ENCODE measurements at regions not wholly inside any gene's neighbourhood (a gene's known extent, or its start where the extent isn't known, plus 50 kb on each side); places are given as distances from the start of the nearest gene placed in this dataset.

- Histone ChIP-seq H3K27me3 (ENCODE audit: control insufficient read depth, insufficient read depth, low read length) (no peaks in the 10 kb centered on the region), H3K4me3 (ENCODE audit: low read depth, low read length) (no peak overlapping the region), H3K36me3 (ENCODE audit: control insufficient read depth, insufficient read depth, low read length) (peaks cover 19% of the 10 kb centered on the region)
- TF ChIP-seq CTCF (IDR thresholded peaks at IDR 0.05; ENCODE audit: insufficient read depth, low read length, severe bottlenecking), result no peak
- peak; percentile 25 for DNase-seq (ENCODE audit: low read depth)
- FAIRE-seq, result no peak
Measured at GRCh38 chr5:168207450-168208029, 83.9 kb upstream of the WWC1 start.

- no peak for TF ChIP-seq CTCF (IDR thresholded peaks at IDR 0.05; ENCODE audit: insufficient read depth, low read length, severe bottlenecking)
- Histone ChIP-seq H3K4me3 (ENCODE audit: low read depth, low read length) (no peak overlapping the region), H3K36me3 (ENCODE audit: control insufficient read depth, insufficient read depth, low read length) (peaks cover 12% of the 10 kb centered on the region), H3K27me3 (ENCODE audit: control insufficient read depth, insufficient read depth, low read length) (no peaks in the 10 kb centered on the region)
- peak; percentile 40 for FAIRE-seq
- no peak for DNase-seq (ENCODE audit: low read depth)
Measured at GRCh38 chr5:168209244-168209995, 82.0 kb upstream of the WWC1 start.

GRCh38 chr5:168209997-168210396 is 81.4 kb upstream of the WWC1 start:
- FAIRE-seq (no peak), DNase-seq (ENCODE audit: low read depth) (no peak)
- Histone ChIP-seq H3K4me3 (ENCODE audit: low read depth, low read length) (no peak overlapping the region), H3K27me3 (ENCODE audit: control insufficient read depth, insufficient read depth, low read length) (no peaks in the 10 kb centered on the region), H3K36me3 (ENCODE audit: control insufficient read depth, insufficient read depth, low read length) (peaks cover 12% of the 10 kb centered on the region)
- no peak for TF ChIP-seq CTCF (IDR thresholded peaks at IDR 0.05; ENCODE audit: insufficient read depth, low read length, severe bottlenecking)

GRCh38 chr5:168211245-168211644 is 80.2 kb upstream of the WWC1 start:
- no peak for TF ChIP-seq CTCF (IDR thresholded peaks at IDR 0.05; ENCODE audit: insufficient read depth, low read length, severe bottlenecking)
- DNase-seq (ENCODE audit: low read depth), result no peak
- no peak for FAIRE-seq
- Histone ChIP-seq H3K4me3 (ENCODE audit: low read depth, low read length) (no peak overlapping the region), H3K27me3 (ENCODE audit: control insufficient read depth, insufficient read depth, low read length) (no peaks in the 10 kb centered on the region), H3K36me3 (ENCODE audit: control insufficient read depth, insufficient read depth, low read length) (peaks cover 10% of the 10 kb centered on the region)

GRCh38 chr5:168211936-168212335 is 79.5 kb upstream of the WWC1 start:
- H3K4me3 ChIP-seq (ENCODE audit: low read depth, low read length), result no peak overlapping the region
- DNase-seq (ENCODE audit: low read depth) (no peak), FAIRE-seq (no peak)
- H3K27me3 ChIP-seq (ENCODE audit: control insufficient read depth, insufficient read depth, low read length), result no peaks in the 10 kb centered on the region
- H3K36me3 ChIP-seq (ENCODE audit: control insufficient read depth, insufficient read depth, low read length), result peaks cover 13% of the 10 kb centered on the region
- no peak for TF ChIP-seq CTCF (IDR thresholded peaks at IDR 0.05; ENCODE audit: insufficient read depth, low read length, severe bottlenecking)

Data from bronchial epithelial cell (primary cell).